ENCODE measurements at regions not wholly inside any gene's neighbourhood (a gene's known extent, or its start where the extent isn't known, plus 50 kb on each side); places are given as distances from the start of the nearest gene placed in this dataset. TPM values are rescaled to one million over a fixed set of nuclear protein-coding genes. Genes with fewer than 3 reads are reported as not detected.

DNA sequence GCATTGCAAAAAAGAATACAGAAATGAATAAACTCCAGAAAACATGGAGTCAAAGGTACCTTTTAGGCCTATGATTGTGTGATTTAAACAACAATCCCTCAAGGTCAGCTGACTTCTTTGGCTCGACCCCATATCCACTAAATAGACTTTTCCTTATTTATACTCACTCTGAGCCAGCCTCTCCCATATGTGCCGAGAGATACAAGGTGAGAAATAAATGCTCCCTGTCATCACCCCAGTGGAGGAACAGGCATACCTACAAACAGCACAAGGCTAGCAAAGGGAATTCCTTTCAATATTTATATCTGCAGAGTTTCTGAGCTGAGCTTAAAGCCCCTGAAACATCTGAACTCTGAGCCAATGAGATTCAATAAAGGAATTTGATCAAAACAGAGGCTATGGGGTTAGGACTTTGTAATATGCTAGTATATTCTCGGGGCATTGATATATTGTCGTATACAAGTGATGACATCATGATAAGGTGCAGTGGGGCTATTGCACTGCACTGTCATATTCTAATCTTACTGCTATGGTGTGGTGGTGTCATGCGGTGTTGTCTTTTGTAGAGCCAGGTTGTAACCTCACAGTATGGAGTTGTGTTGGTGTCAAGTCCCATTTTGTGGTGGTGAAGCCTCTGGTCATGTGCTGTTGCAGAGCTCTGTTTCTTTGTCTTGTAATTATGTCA lies 56.0 kb upstream of the GALNT18 start:
- Histone ChIP-seq H3K27me3 (replicated peaks; ENCODE audit: insufficient read depth) (no peaks in the 10 kb centered on the region), H3K36me3 (no peaks in the 10 kb centered on the region), H3K4me3 (no peak overlapping the region), H3K4me1 (replicated peaks) (no peaks in the 10 kb centered on the region), H3K27ac (no peak overlapping the region), H3K9me3 (no peaks in the 10 kb centered on the region)
- no peak for DNase-seq (ENCODE audit: low spot score)
- intact Hi-C loops (cut with DNase I): no loop called here
- TF ChIP-seq POLR2AphosphoS5 (IDR thresholded peaks at IDR 0.05): no peak
- TF ChIP-seq, protein P1, sequence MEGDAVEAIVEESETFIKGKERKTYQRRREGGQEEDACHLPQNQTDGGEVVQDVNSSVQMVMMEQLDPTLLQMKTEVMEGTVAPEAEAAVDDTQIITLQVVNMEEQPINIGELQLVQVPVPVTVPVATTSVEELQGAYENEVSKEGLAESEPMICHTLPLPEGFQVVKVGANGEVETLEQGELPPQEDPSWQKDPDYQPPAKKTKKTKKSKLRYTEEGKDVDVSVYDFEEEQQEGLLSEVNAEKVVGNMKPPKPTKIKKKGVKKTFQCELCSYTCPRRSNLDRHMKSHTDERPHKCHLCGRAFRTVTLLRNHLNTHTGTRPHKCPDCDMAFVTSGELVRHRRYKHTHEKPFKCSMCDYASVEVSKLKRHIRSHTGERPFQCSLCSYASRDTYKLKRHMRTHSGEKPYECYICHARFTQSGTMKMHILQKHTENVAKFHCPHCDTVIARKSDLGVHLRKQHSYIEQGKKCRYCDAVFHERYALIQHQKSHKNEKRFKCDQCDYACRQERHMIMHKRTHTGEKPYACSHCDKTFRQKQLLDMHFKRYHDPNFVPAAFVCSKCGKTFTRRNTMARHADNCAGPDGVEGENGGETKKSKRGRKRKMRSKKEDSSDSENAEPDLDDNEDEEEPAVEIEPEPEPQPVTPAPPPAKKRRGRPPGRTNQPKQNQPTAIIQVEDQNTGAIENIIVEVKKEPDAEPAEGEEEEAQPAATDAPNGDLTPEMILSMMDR (IDR thresholded peaks at IDR 0.05): no peak
- no peak for TF ChIP-seq POLR2A (IDR thresholded peaks at IDR 0.05)
- WGBS: 82% methylated on average over 5 of the region's 5 CpGs

DNA sequence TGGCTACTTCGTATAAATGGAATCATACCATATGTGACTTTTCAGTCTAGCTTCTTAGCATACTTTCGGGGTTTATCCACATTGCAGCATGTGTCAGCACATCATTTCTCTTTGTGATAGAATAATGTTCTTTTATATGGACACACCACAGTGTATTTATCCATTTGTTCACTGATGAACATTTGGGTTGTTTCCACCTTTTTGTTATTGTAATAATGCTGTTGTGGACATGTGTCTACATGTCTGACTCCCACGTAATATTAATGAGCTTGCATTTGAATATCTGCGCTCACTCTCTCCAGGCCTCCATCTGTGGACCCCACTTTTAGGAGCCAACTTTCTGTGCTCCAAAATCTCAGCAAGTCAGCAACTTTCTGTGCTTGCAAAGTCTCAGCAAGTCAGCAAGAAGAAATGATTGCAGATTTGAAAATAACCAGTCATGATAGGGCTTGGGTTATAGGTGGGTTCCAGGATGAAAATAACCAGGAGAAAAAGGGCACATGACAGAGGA lies 53.9 kb upstream of the GALNT18 start:
- TF ChIP-seq POLR2AphosphoS5 (IDR thresholded peaks at IDR 0.05) (no peak), POLR2A (IDR thresholded peaks at IDR 0.05) (no peak)
- TF ChIP-seq, protein P1 (IDR thresholded peaks at IDR 0.05): no peak
- no peaks in the 10 kb centered on the region for H3K9me3 ChIP-seq
- H3K4me3 ChIP-seq: no peak overlapping the region
- DNase-seq (ENCODE audit: low spot score): no peak
- intact Hi-C loops (cut with DNase I): no loop called here
- H3K4me1 ChIP-seq (replicated peaks): no peaks in the 10 kb centered on the region
- no peaks in the 10 kb centered on the region for H3K27me3 ChIP-seq (replicated peaks; ENCODE audit: insufficient read depth)
- no peak overlapping the region for H3K27ac ChIP-seq
- WGBS: 77% methylated on average over 4 of the region's 4 CpGs
- no peaks in the 10 kb centered on the region for H3K36me3 ChIP-seq

DNA sequence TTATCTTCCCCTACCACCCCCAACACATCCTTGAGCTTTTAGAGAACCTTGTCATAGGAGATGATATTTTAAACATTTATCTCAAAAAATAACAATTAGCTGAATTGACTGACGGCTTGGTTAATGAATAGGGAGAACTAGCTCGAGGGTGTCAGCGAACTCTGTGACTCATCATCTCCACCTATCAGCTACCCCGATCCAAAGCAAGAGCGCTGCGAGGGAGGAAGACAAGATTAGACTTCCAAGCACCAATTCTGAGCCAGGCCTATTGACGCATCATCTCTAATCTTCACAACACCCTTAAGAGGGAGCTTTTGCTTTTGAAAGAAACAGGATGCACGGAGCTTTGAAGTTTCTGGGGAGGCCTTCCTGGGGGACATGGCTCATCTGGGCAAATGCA lies 51.0 kb upstream of the GALNT18 start:
- Histone ChIP-seq H3K4me3 (no peak overlapping the region), H3K4me1 (replicated peaks) (no peaks in the 10 kb centered on the region), H3K27me3 (replicated peaks; ENCODE audit: insufficient read depth) (no peaks in the 10 kb centered on the region), H3K36me3 (no peaks in the 10 kb centered on the region), H3K9me3 (no peaks in the 10 kb centered on the region), H3K27ac (no peak overlapping the region)
- DNase-seq (ENCODE audit: low spot score): no peak
- TF ChIP-seq POLR2AphosphoS5 (IDR thresholded peaks at IDR 0.05): no peak
- TF ChIP-seq POLR2A (IDR thresholded peaks at IDR 0.05): no peak
- TF ChIP-seq, protein P1 (IDR thresholded peaks at IDR 0.05): no peak
- 91% methylated on average over 8 of the region's 8 CpGs for whole genome bisulfite sequencing
- intact Hi-C loops (cut with DNase I): no loop called here

DNA sequence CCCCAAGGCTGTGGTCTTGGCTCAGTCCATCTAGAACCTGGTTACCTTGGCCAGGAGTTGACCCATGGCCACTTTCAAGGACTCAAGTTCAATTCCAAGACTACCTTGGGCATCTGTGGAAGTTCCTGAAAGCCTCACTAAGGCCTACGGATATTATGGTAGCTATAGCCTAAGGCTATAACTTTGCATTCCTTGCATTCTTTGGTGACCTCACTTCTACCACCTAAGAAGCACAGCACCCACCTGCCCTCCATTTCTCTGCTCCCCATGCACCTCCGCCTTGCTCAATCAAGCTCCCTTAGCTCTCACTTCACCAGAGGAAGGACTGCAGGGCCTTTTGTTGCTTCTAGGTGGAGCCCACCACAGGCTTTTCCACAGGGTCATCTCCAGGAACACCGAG lies 50.3 kb upstream of the GALNT18 start:
- H3K27me3 ChIP-seq (replicated peaks; ENCODE audit: insufficient read depth): no peaks in the 10 kb centered on the region
- H3K36me3 ChIP-seq: no peaks in the 10 kb centered on the region
- no peaks in the 10 kb centered on the region for H3K4me1 ChIP-seq (replicated peaks)
- H3K27ac ChIP-seq: no peak overlapping the region
- 98% methylated on average over 3 of the region's 3 CpGs for WGBS
- TF ChIP-seq POLR2A (IDR thresholded peaks at IDR 0.05): no peak
- TF ChIP-seq POLR2AphosphoS5 (IDR thresholded peaks at IDR 0.05): no peak
- TF ChIP-seq, protein P1 (IDR thresholded peaks at IDR 0.05): no peak
- DNase-seq (ENCODE audit: low spot score): no peak
- H3K4me3 ChIP-seq: no peak overlapping the region
- no peaks in the 10 kb centered on the region for H3K9me3 ChIP-seq
- intact Hi-C loops (cut with DNase I): no loop called here

Small RNAs in the stretch of these regions (microRNA-seq; reads per million reads assigned to microRNA genes)
- not detected for gene MIR8070

Small RNAs in the stretch of these regions (small RNA-seq; reads per million reads assigned to genes)
- gene MIR8070: 0 reads per million in 2 donors
